AG04449 (cell line): ENCODE measurements at regions not wholly inside any gene's neighbourhood (a gene's known extent, or its start where the extent isn't known, plus 50 kb on each side); places are given as distances from the start of the nearest gene placed in this dataset.

Experiments used
- CTCF ChIA-PET: fragments of 350-600 bp; formaldehyde crosslinking; extraction: SDS; loops from one replicate; lab custom pipeline; 2021; ENCODE audit warnings: antibody characterized with exemption; lab: Yijun Ruan, JAX
- POLR2A ChIA-PET: fragments of 400-600, 350-600 bp; formaldehyde crosslinking; extraction: SDS; loops from one replicate; lab custom pipeline; 2020; ENCODE audit warnings: antibody characterized with exemption, inconsistent platforms; lab: Yijun Ruan, JAX
- DNase-seq: peaks from one replicate; pipeline ENCODE4 v3.0.0-alpha.2; 2010; ENCODE audit warnings: low read depth, low spot score
- H3K4me3 ChIP-seq: 2 replicates; pipeline ENCODE4 v1.5.1; 2011; ENCODE audit warnings: low read depth, mild to moderate bottlenecking, control low read depth, low read length
- CTCF ChIP-seq: IDR thresholded peaks from one replicate; pipeline ENCODE4 v1.5.1; 2011; ENCODE audit warnings: mild to moderate bottlenecking, moderate library complexity, low read length, control low read depth, inconsistent platforms; ENCODE audit not compliant: insufficient read depth; ENCODE audit errors: missing control alignments

- CTCF ChIA-PET, result no interaction called here
- DNase-seq, result no peak
- H3K4me3 ChIP-seq, result no peak overlapping the region
- no peak for TF ChIP-seq CTCF
- POLR2A ChIA-PET, result no interaction called here
Observed at GRCh38 chr5:85670417-85670816, 947.3 kb upstream of the COX7C start.

GRCh38 chr5:85671223-85671970 is 946.3 kb upstream of the COX7C start:
- no peak for TF ChIP-seq CTCF
- POLR2A ChIA-PET, result no interaction called here

GRCh38 chr5:85681871-85682270 is 935.9 kb upstream of the COX7C start:
- CTCF ChIA-PET, result no interaction called here
- H3K4me3 ChIP-seq, result no peak overlapping the region
- DNase-seq, result no peak
- POLR2A ChIA-PET, result no interaction called here
- TF ChIP-seq CTCF, result no peak

More at GRCh38 chr5:85671223-85671970, 946.3 kb upstream of the COX7C start:
- no peak overlapping the region for H3K4me3 ChIP-seq
- CTCF ChIA-PET, result no interaction called here
- DNase-seq, result no peak

GRCh38 chr5:85684351-85684750 is 933.4 kb upstream of the COX7C start:
- CTCF ChIA-PET, result no interaction called here
- POLR2A ChIA-PET, result no interaction called here
- no peak for TF ChIP-seq CTCF

GRCh38 chr5:85703296-85703695 is 914.4 kb upstream of the COX7C start:
- no peak overlapping the region for H3K4me3 ChIP-seq
- ChIA-PET CTCF (no interaction called here), POLR2A (no interaction called here)
- no peak for DNase-seq
- TF ChIP-seq CTCF, result no peak

More at GRCh38 chr5:85684351-85684750, 933.4 kb upstream of the COX7C start:
- DNase-seq, result no peak
- H3K4me3 ChIP-seq, result no peak overlapping the region

- no peak for TF ChIP-seq CTCF
- no peak overlapping the region for H3K4me3 ChIP-seq
- CTCF ChIA-PET, result no interaction called here
- POLR2A ChIA-PET, result no interaction called here
- DNase-seq, result no peak
Observed at GRCh38 chr5:85709728-85710127, 908.0 kb upstream of the COX7C start.
